ENCODE measurements at regions not wholly inside any gene's neighbourhood (a gene's known extent, or its start where the extent isn't known, plus 50 kb on each side); places are given as distances from the start of the nearest gene placed in this dataset.
A peak's percentile ranks its signal among the peaks of the same experiment; 100 is the strongest.

DNA sequence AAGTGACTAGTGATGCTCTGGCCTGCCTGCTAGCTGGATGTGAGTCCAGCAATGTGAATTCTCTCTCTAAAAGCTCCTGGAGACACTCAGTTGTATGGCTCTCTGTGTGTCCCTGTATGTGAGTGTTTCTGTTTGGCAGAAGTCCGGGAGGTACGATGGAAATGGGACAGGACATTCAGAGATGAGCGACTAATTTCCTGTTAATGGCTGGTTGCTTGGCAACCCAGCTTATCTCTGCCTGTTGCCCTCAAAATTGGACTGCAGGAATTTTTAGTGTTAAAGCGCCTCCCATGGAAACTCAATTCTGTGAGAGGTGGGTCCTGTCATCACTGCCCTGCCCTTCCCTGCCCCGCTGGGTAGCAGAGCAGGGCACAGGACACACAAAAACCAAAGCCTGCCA, 136.8 kb upstream of the LRFN2 start:
- no peak overlapping the region for H3K27ac Mint-ChIP-seq (ENCODE audit: unreplicated experiment)
- no peak for TF ChIP-seq CTCF (IDR thresholded peaks at IDR 0.05; ENCODE audit: partially characterized antibody, unreplicated experiment)
- peaks cover 46% of the 10 kb centered on the region for H3K4me1 Mint-ChIP-seq (ENCODE audit: low read depth, unreplicated experiment)
- no peaks in the 10 kb centered on the region for H3K36me3 Mint-ChIP-seq (ENCODE audit: unreplicated experiment)
- no peak overlapping the region for H3K4me3 Mint-ChIP-seq (ENCODE audit: unreplicated experiment)
- H3K9me3 Mint-ChIP-seq (ENCODE audit: unreplicated experiment): peaks cover 5% of the 10 kb centered on the region
- no peak for DNase-seq
- H3K27me3 Mint-ChIP-seq (ENCODE audit: unreplicated experiment): peaks cover 4% of the 10 kb centered on the region

- Mint-ChIP-seq H3K4me1 (ENCODE audit: low read depth, unreplicated experiment) (peaks cover 47% of the 10 kb centered on the region), H3K27ac (ENCODE audit: unreplicated experiment) (no peak overlapping the region), H3K36me3 (ENCODE audit: unreplicated experiment) (no peaks in the 10 kb centered on the region), H3K9me3 (ENCODE audit: unreplicated experiment) (peaks cover 5% of the 10 kb centered on the region), H3K4me3 (ENCODE audit: unreplicated experiment) (no peak overlapping the region), H3K27me3 (ENCODE audit: unreplicated experiment) (peaks cover 4% of the 10 kb centered on the region)
- DNase-seq: no peak
- no peak for TF ChIP-seq CTCF (IDR thresholded peaks at IDR 0.05; ENCODE audit: partially characterized antibody, unreplicated experiment)
These were observed 135.5 kb upstream of the LRFN2 start for GRCh38 chr6:40722553-40723258.

DNA sequence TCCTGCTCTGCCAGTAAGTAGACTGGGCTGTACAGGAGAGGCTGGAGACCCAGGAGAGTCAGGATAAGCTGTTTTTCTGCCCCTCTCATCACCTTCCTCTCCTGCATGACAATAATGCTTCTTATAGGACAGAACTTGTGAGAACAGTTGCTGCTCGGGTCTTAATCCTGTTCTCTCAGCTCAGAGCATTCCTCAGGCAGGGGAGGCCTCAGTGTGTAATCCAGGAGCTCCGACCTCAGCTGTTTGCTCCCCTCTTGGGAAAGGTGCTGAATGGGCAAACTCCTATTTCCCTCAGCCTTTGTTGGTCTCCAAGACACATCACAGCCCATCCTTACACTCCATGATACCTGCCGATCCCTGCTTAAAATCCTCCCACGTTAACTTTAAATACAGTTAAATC, 134.9 kb upstream of the LRFN2 start:
- Mint-ChIP-seq H3K36me3 (ENCODE audit: unreplicated experiment) (no peaks in the 10 kb centered on the region), H3K9me3 (ENCODE audit: unreplicated experiment) (peaks cover 7% of the 10 kb centered on the region), H3K4me1 (ENCODE audit: low read depth, unreplicated experiment) (peaks cover 45% of the 10 kb centered on the region), H3K27me3 (ENCODE audit: unreplicated experiment) (peaks cover 6% of the 10 kb centered on the region), H3K27ac (ENCODE audit: unreplicated experiment) (peak overlapping the region; percentile 70), H3K4me3 (ENCODE audit: unreplicated experiment) (no peak overlapping the region)
- no peak for TF ChIP-seq CTCF (IDR thresholded peaks at IDR 0.05; ENCODE audit: partially characterized antibody, unreplicated experiment)
- DNase-seq: no peak

DNA sequence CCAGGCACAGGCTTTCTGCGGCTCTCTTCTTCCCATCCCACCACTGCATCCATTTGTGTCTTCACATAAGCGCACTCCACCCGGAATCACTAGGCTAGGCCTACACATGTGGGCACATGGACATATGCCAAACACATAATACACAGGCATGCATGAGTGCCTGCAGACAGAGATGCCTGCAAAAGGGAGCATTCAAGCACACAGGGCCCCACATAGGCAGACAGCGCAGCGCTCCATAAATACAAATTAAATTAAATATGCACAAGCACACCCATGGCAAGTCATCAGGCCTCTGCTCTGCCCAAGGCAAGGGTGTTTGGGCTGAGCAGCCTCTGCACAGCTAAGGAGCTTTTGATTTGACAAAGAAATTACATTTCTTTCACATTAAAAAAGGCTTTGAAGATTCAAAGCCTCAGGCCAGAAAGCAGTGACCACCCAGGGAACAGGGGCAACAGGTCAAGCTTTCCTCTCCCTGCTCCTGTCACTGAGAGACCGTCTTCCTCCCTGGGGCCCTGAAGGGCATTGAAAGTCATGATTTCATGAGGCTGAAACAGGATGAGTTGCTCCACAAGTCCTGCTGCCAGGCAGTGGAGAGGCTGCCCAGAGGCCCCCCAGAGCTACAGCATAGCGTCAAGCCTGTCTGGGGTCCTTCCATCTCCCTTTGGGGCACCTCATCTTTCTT, 134.2 kb upstream of the LRFN2 start:
- H3K4me1 Mint-ChIP-seq (ENCODE audit: low read depth, unreplicated experiment): peaks cover 43% of the 10 kb centered on the region
- no peak for DNase-seq
- TF ChIP-seq CTCF (IDR thresholded peaks at IDR 0.05; ENCODE audit: partially characterized antibody, unreplicated experiment): no peak
- H3K4me3 Mint-ChIP-seq (ENCODE audit: unreplicated experiment): peak overlapping the region; percentile 27
- peaks cover 6% of the 10 kb centered on the region for H3K27me3 Mint-ChIP-seq (ENCODE audit: unreplicated experiment)
- H3K36me3 Mint-ChIP-seq (ENCODE audit: unreplicated experiment): no peaks in the 10 kb centered on the region
- H3K27ac Mint-ChIP-seq (ENCODE audit: unreplicated experiment): peak overlapping the region; percentile 70
- H3K9me3 Mint-ChIP-seq (ENCODE audit: unreplicated experiment): peaks cover 7% of the 10 kb centered on the region

- peaks cover 6% of the 10 kb centered on the region for H3K27me3 Mint-ChIP-seq (ENCODE audit: unreplicated experiment)
- no peaks in the 10 kb centered on the region for H3K36me3 Mint-ChIP-seq (ENCODE audit: unreplicated experiment)
- peaks cover 7% of the 10 kb centered on the region for H3K9me3 Mint-ChIP-seq (ENCODE audit: unreplicated experiment)
- peak overlapping the region; percentile 82 for H3K27ac Mint-ChIP-seq (ENCODE audit: unreplicated experiment)
- no peak for DNase-seq
- TF ChIP-seq CTCF (IDR thresholded peaks at IDR 0.05; ENCODE audit: partially characterized antibody, unreplicated experiment): no peak
- peak overlapping the region; percentile 69 for H3K4me3 Mint-ChIP-seq (ENCODE audit: unreplicated experiment)
- peaks cover 49% of the 10 kb centered on the region for H3K4me1 Mint-ChIP-seq (ENCODE audit: low read depth, unreplicated experiment)
These were observed 133.2 kb upstream of the LRFN2 start for GRCh38 chr6:40720375-40720748.

Measured in glutamatergic neuron (in vitro differentiated cells).